ENCODE measurements at regions not wholly inside any gene's neighbourhood (a gene's known extent, or its start where the extent isn't known, plus 50 kb on each side); places are given as distances from the start of the nearest gene placed in this dataset.

DNA sequence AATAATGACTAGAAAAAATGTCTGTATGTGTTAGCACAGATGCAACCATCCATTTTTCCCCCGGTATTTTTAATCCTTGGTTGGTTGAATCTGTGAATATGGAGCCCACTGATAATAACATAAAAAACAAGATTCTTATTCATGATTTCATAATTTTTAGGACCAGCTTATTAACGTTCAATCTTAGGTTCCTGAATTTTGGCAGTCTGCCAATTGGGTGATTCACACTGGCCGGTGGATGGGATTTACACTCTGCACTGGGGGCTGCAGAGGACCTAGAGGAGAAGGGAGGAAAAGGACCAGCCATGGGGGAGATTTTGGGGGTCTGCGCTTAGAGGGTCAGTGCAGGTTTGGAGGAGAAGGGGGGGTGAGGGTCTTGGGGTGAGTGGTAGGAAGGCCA, 327.9 kb downstream of the ACTR3B start:
- Histone ChIP-seq H3K9me3 (peaks cover 0 to 6% (median 0%) of the 10 kb centered on the region in 8 donors), H3K4me3 (no peak overlapping the region), H3K4me1 (no peaks in the 10 kb centered on the region), H3K36me3 (no peaks in the 10 kb centered on the region), H3K27ac (no peak overlapping the region), H3K27me3 (replicated peaks in 1 of 7) (no peaks in the 10 kb centered on the region)
- TF ChIP-seq, protein P1, sequence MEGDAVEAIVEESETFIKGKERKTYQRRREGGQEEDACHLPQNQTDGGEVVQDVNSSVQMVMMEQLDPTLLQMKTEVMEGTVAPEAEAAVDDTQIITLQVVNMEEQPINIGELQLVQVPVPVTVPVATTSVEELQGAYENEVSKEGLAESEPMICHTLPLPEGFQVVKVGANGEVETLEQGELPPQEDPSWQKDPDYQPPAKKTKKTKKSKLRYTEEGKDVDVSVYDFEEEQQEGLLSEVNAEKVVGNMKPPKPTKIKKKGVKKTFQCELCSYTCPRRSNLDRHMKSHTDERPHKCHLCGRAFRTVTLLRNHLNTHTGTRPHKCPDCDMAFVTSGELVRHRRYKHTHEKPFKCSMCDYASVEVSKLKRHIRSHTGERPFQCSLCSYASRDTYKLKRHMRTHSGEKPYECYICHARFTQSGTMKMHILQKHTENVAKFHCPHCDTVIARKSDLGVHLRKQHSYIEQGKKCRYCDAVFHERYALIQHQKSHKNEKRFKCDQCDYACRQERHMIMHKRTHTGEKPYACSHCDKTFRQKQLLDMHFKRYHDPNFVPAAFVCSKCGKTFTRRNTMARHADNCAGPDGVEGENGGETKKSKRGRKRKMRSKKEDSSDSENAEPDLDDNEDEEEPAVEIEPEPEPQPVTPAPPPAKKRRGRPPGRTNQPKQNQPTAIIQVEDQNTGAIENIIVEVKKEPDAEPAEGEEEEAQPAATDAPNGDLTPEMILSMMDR (IDR thresholded peaks at IDR 0.05 in 8 of 11, conservative IDR thresholded peaks at IDR 0.05 in 3 of 11), result no peak
- TF ChIP-seq POLR2AphosphoS5 (IDR thresholded peaks at IDR 0.05), result no peak
- TF ChIP-seq POLR2A (IDR thresholded peaks at IDR 0.05), result no peak
- intact Hi-C loops (cut with DNase I; ENCODE audit: low total_unique reads), result no loop called here
- DNase-seq, result no peak
- WGBS, 5 donors, result 64 to 83% (median 76%) methylated on average over 4 of the region's 4 CpGs

- no peak for TF ChIP-seq POLR2AphosphoS5 (IDR thresholded peaks at IDR 0.05)
- TF ChIP-seq, protein P1 (IDR thresholded peaks at IDR 0.05 in 8 of 11, conservative IDR thresholded peaks at IDR 0.05 in 3 of 11), result no peak
- TF ChIP-seq POLR2A (IDR thresholded peaks at IDR 0.05), result no peak
- Histone ChIP-seq H3K4me1 (no peaks in the 10 kb centered on the region), H3K27ac (no peak overlapping the region), H3K4me3 (no peak overlapping the region), H3K9me3 (peaks cover 0 to 3% (median 0%) of the 10 kb centered on the region in 8 donors), H3K36me3 (no peaks in the 10 kb centered on the region), H3K27me3 (replicated peaks in 1 of 7) (no peaks in the 10 kb centered on the region)
- 68 to 82% (median 75%) methylated on average over 5 of the region's 5 CpGs for WGBS, 5 donors
- DNase-seq, result no peak
- intact Hi-C loops (cut with DNase I; ENCODE audit: low total_unique reads), result no loop called here
These were observed 329.0 kb downstream of the ACTR3B start for GRCh38 chr7:153088601-153089000.

DNA sequence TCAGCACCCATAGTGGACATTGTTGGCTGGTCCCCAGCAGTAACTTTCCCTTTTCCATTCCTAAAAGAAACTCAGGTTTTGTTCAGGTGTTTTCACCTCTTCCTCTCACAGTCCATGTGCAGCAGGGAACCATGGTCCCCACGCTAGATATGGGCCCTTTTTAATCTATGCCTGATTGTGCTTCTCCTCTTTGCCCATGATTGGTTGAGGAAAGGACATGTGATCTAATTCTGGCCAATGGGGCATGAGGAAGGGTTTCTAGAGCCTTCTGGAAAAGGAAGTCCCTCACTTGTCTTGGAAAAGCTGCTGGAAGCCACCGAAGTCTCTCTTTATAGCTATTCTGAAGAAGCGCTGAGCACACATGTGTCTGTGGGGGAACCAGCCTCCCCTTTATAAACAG, 330.7 kb downstream of the ACTR3B start:
- no peak overlapping the region for H3K27ac ChIP-seq

DNA sequence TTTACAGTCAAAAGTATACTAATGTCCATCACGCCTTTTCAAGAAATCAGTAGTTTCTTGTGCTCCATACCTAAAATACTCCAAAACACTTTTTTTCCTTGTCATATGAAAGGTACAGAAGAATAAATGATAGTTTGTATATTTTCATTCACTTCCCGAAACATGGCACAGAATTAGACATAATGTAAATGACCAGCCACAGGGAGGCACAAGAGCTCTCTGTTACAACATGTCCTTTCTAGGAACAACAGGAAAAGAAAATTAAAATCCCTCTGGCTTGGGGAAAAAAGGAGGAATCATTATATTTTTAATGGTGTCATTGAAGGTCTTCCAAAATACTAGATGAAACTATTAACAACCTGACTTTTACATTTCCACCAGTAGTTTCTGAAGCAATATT, 331.2 kb downstream of the ACTR3B start:
- H3K36me3 ChIP-seq, result no peaks in the 10 kb centered on the region
- H3K9me3 ChIP-seq, result peaks cover 0 to 18% (median 0%) of the 10 kb centered on the region in 8 donors
- DNase-seq, result no peak
- TF ChIP-seq POLR2AphosphoS5 (IDR thresholded peaks at IDR 0.05), result no peak
- TF ChIP-seq POLR2A (IDR thresholded peaks at IDR 0.05), result no peak
- TF ChIP-seq, protein P1 (IDR thresholded peaks at IDR 0.05 in 8 of 11, conservative IDR thresholded peaks at IDR 0.05 in 3 of 11), result no peak
- no peak overlapping the region for H3K27ac ChIP-seq
- no peak overlapping the region for H3K4me3 ChIP-seq
- H3K27me3 ChIP-seq (replicated peaks in 1 of 7), result no peaks in the 10 kb centered on the region
- intact Hi-C loops (cut with DNase I; ENCODE audit: low total_unique reads), result no loop called here
- H3K4me1 ChIP-seq, result no peaks in the 10 kb centered on the region
- 77 to 91% (median 88%) methylated on average over 2 of the region's 2 CpGs for WGBS, 5 donors

More for the DNA sequence above, 330.7 kb downstream of the ACTR3B start:
- H3K4me1 ChIP-seq, result no peaks in the 10 kb centered on the region
- intact Hi-C loops (cut with DNase I; ENCODE audit: low total_unique reads), result no loop called here
- H3K4me3 ChIP-seq, result no peak overlapping the region
- peaks cover 0 to 14% (median 0%) of the 10 kb centered on the region in 8 donors for H3K9me3 ChIP-seq
- no peak for DNase-seq
- no peaks in the 10 kb centered on the region for H3K27me3 ChIP-seq (replicated peaks in 1 of 7)
- TF ChIP-seq POLR2AphosphoS5 (IDR thresholded peaks at IDR 0.05), result no peak
- TF ChIP-seq POLR2A (IDR thresholded peaks at IDR 0.05), result no peak
- H3K36me3 ChIP-seq, result no peaks in the 10 kb centered on the region
- WGBS, 5 donors, result 84 to 95% (median 91%) methylated on average over 3 of the region's 3 CpGs

DNA sequence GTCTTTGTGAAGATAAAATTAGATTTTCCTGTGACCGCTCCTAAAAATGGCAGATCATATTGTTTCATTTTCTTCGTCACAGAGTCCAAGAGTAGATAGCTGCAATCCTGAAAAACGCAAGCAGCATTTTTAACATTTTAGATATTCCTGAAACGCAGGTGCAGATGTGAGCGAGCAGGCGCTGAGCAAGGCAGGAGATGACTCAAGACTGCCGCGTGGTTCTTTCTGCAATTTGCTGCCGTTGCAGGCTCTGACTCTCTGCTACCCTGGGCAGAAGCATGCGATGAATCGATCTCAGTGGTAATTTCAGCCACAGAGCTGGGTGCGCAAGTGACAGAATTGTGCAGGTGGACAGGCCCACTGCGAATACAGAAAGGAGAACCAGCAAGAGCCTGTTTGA, 331.9 kb downstream of the ACTR3B start:
- TF ChIP-seq, protein P1 (IDR thresholded peaks at IDR 0.05 in 8 of 11, conservative IDR thresholded peaks at IDR 0.05 in 3 of 11), result no peak
- TF ChIP-seq POLR2A (IDR thresholded peaks at IDR 0.05) (no peak), POLR2AphosphoS5 (IDR thresholded peaks at IDR 0.05) (no peak)
- Histone ChIP-seq H3K36me3 (no peaks in the 10 kb centered on the region), H3K4me3 (no peak overlapping the region), H3K4me1 (no peaks in the 10 kb centered on the region), H3K9me3 (peaks cover 0 to 18% (median 0%) of the 10 kb centered on the region in 8 donors), H3K27ac (no peak overlapping the region), H3K27me3 (replicated peaks in 1 of 7) (no peaks in the 10 kb centered on the region)
- DNase-seq, result no peak
- intact Hi-C loops (cut with DNase I; ENCODE audit: low total_unique reads), result no loop called here
- WGBS, 5 donors, result 78 to 84% (median 81%) methylated on average over 13 of the region's 13 CpGs

All from spleen (tissue), 11 donors.